ENCODE measurements at regions not wholly inside any gene's neighbourhood (a gene's known extent, or its start where the extent isn't known, plus 50 kb on each side); places are given as distances from the start of the nearest gene placed in this dataset.

- no peak overlapping the region for H3K27ac ChIP-seq (ENCODE audit: extremely low read depth, low read depth, low read length)
- no peaks in the 10 kb centered on the region for H3K36me3 ChIP-seq (ENCODE audit: control insufficient read depth, insufficient read depth, low read length)
- H3K9me1 ChIP-seq (ENCODE audit: control insufficient read depth, insufficient read depth, low read length), result no peaks in the 10 kb centered on the region
- H3K9me3 ChIP-seq (replicated peaks; ENCODE audit: control insufficient read depth, insufficient read depth, low read depth, low read length), result no peaks in the 10 kb centered on the region
- no peaks in the 10 kb centered on the region for H4K20me1 ChIP-seq (replicated peaks; ENCODE audit: control insufficient read depth, insufficient read depth, low read length)
- no peaks in the 10 kb centered on the region; a peak in 1 of 5 replicates for H3K4me1 ChIP-seq (replicated peaks in 1 of 2; ENCODE audit: control insufficient read depth in 2 of 2, insufficient read depth in 2 of 2, low read length in 2 of 2)
- in situ Hi-C loops (cut with MboI) (no loop called here), intact Hi-C loops (cut with micrococcal nuclease) (no loop called here)
- ATAC-seq (no peak), DNase-seq (ENCODE audit: extremely low read depth in 1 of 4, low spot score in 3 of 4) (no peak), FAIRE-seq (no peak)
- no peak overlapping the region for H2AFZ ChIP-seq (ENCODE audit: low read depth, low read length)
- no peak overlapping the region for H3K9ac ChIP-seq (ENCODE audit: insufficient read depth in 1 of 2, low read depth in 2 of 2, low read length in 2 of 2)
- no peak overlapping the region for H3K4me3 ChIP-seq
- ChIA-PET POLR2A (no interaction called here), CTCF (ENCODE audit: low intra/inter-chr PET ratio) (no interaction called here)
- no peaks in the 10 kb centered on the region for H3K27me3 ChIP-seq (ENCODE audit: control insufficient read depth in 2 of 2, insufficient read depth in 2 of 2, low read length in 2 of 2)
- no TSS peak for BruUV-seq (replicated peaks)
- no peaks in the 10 kb centered on the region for H3K79me2 ChIP-seq (ENCODE audit: control insufficient read depth, insufficient read depth, low read length)
- WGBS (ENCODE audit: insufficient coverage, low coverage, missing lambda C conversion rate), result 0% methylated on average over 1 of the region's 1 CpG
- no peak overlapping the region for H3K4me2 ChIP-seq (ENCODE audit: insufficient read depth, low read length)
- TF ChIP-seq MAZ (CRISPR knock-in tag; conservative IDR thresholded peaks at IDR 0.05 in 1 of 2, IDR thresholded peaks at IDR 0.05 in 1 of 2), result no peak
- no peak for TF ChIP-seq NR3C1 (CRISPR knock-in tag; IDR thresholded peaks at IDR 0.05)
- TF ChIP-seq FOXK1 (CRISPR knock-in tag; IDR thresholded peaks at IDR 0.05; ENCODE audit: borderline replicate concordance), result no peak
- no peak for TF ChIP-seq KDM5B (IDR thresholded peaks at IDR 0.05; ENCODE audit: insufficient replicate concordance, low read depth, low read length)
- no peak for TF ChIP-seq TOE1 (IDR thresholded peaks at IDR 0.05; ENCODE audit: borderline replicate concordance)
- TF ChIP-seq TOE1 (CRISPR knock-in tag; IDR thresholded peaks at IDR 0.05; ENCODE audit: borderline replicate concordance, low read depth), result no peak
- no peak for TF ChIP-seq WHSC1 (IDR thresholded peaks at IDR 0.05; ENCODE audit: low read length)
- TF ChIP-seq NCOA1 (IDR thresholded peaks at IDR 0.05; ENCODE audit: low read depth), result no peak
- no peak for TF ChIP-seq ZNF384 (IDR thresholded peaks at IDR 0.05; ENCODE audit: low read depth, low read length)
- TF ChIP-seq MXI1 (IDR thresholded peaks at IDR 0.05; ENCODE audit: low read depth, low read length), result no peak
- no peak for TF ChIP-seq SUPT5H (IDR thresholded peaks at IDR 0.05)
- no peak for TF ChIP-seq REST (IDR thresholded peaks at IDR 0.05; ENCODE audit: borderline replicate concordance)
- no peak for TF ChIP-seq REST (CRISPR knock-in tag; IDR thresholded peaks at IDR 0.05; ENCODE audit: low read depth)
- TF ChIP-seq PCBP2 (IDR thresholded peaks at IDR 0.05; ENCODE audit: low read depth, low read length, poor library complexity, severe bottlenecking), result no peak
- TF ChIP-seq RUNX1 (IDR thresholded peaks at IDR 0.05; ENCODE audit: low read depth), result no peak
- TF ChIP-seq MLX (CRISPR knock-in tag; conservative IDR thresholded peaks at IDR 0.05), result no peak
Measured at GRCh38 chr7:125406111-125406510, 476.5 kb upstream of the POT1 start.
